H1 (cell line): ENCODE measurements at regions not wholly inside any gene's neighbourhood (a gene's known extent, or its start where the extent isn't known, plus 50 kb on each side); places are given as distances from the start of the nearest gene placed in this dataset.

Experiments
- CTCF ChIA-PET: fragments of 300-600 bp; sonication (Branson Sonifier 250); formaldehyde crosslinking; loops from one replicate; lab custom pipeline; 2021; ENCODE audit not compliant: partially characterized antibody; lab: Charles Lee
- POLR2A ChIA-PET: fragments of 300-600 bp; sonication (Branson Sonifier 250); formaldehyde crosslinking; loops from one replicate; lab custom pipeline; 2021; ENCODE audit warnings: inconsistent platforms; ENCODE audit not compliant: partially characterized antibody; lab: Charles Lee
- DNase-seq, 2 experiments: peaks; one replicate each; pipeline versions ENCODE4 v3.0.0 to v3.0.0-alpha.2; 2010 to 2022; ENCODE audit warnings: low spot score in 2 of 2, low read depth in 1 of 2, mixed read lengths in 1 of 2
- FAIRE-seq: peaks from 2 replicates; lab custom pipeline; 2011; peaks lifted over from hg19 to GRCh38; lab: Jason Lieb, UNC
- H2AFZ ChIP-seq: 2 replicates; pipeline ENCODE4 v1.8.1; 2012; ENCODE audit warnings: low read length, inconsistent platforms
- H2AK5ac ChIP-seq: 2 replicates; pipeline ENCODE4 v1.6.1; 2013; ENCODE audit warnings: low read depth, low read length
- H2BK120ac ChIP-seq: replicated peaks from 2 replicates; pipeline ENCODE3; 2013; ENCODE audit warnings: low read depth, low read length, inconsistent platforms
- H2BK12ac ChIP-seq: 2 replicates; pipeline ENCODE4 v1.6.1; 2013; ENCODE audit warnings: low read depth, low read length
- H2BK15ac ChIP-seq: 2 replicates; pipeline ENCODE4 v1.6.1; 2013; ENCODE audit warnings: low read length
- H2BK20ac ChIP-seq: 2 replicates; pipeline ENCODE4 v1.6.1; 2013; ENCODE audit warnings: low read length
- H2BK5ac ChIP-seq: 2 replicates; pipeline ENCODE4 v1.6.1; 2013; ENCODE audit warnings: low read depth, low read length
- H3K14ac ChIP-seq: 2 replicates; pipeline ENCODE4 v1.6.1; 2013; ENCODE audit warnings: inconsistent platforms; ENCODE audit not compliant: insufficient read length
- H3K18ac ChIP-seq: 2 replicates; pipeline ENCODE4 v1.6.1; 2013; ENCODE audit warnings: low read length; ENCODE audit errors: extremely low read depth
- H3K23ac ChIP-seq: 2 replicates; pipeline ENCODE4 v1.6.1; 2013; ENCODE audit warnings: inconsistent platforms; ENCODE audit not compliant: insufficient read length
- H3K23me2 ChIP-seq: 2 replicates; pipeline ENCODE4 v1.6.1; 2013; ENCODE audit warnings: low read depth, low read length
- H3K27ac ChIP-seq: 2 replicates; pipeline ENCODE4 v1.6.1; 2011; ENCODE audit warnings: low read depth, low read length, inconsistent platforms
- H3K27me3 ChIP-seq, 4 experiments: replicated peaks in 1 of 4; 1 replicate in 1 of 4; 2 replicates in 3 of 4; pipeline versions ENCODE4 v1.6.1 to v1.8.1; 2011 to 2013; ENCODE audit warnings: low read length in 3 of 4, mild to moderate bottlenecking in 3 of 4, inconsistent platforms in 2 of 4, mixed read lengths in 2 of 4, moderate library complexity in 1 of 4; ENCODE audit not compliant: control insufficient read depth in 3 of 4, insufficient read depth in 3 of 4; ENCODE audit errors: extremely low read depth in 1 of 4
- H3K36me3 ChIP-seq, 4 experiments: 2 replicates each; pipeline versions ENCODE4 v1.6.1 to v1.8.1; 2011 to 2013; ENCODE audit warnings: mild to moderate bottlenecking in 4 of 4, low read length in 3 of 4, moderate library complexity in 2 of 4, control low read depth in 1 of 4, inconsistent platforms in 1 of 4; ENCODE audit not compliant: insufficient read depth in 4 of 4, control insufficient read depth in 2 of 4
- H3K4ac ChIP-seq: replicated peaks from 2 replicates; pipeline ENCODE3; 2013; ENCODE audit warnings: low read length, low read depth, mixed read lengths, inconsistent platforms; ENCODE audit not compliant: insufficient read length
- H3K4me1 ChIP-seq, 4 experiments: replicated peaks in 1 of 4; 1 replicate in 1 of 4; 2 replicates in 3 of 4; pipeline versions ENCODE4 v1.6.1 to v1.8.1; 2011 to 2013; ENCODE audit warnings: low read length in 3 of 4, inconsistent platforms in 2 of 4, mixed read lengths in 1 of 4; ENCODE audit not compliant: insufficient read depth in 4 of 4, control insufficient read depth in 3 of 4
- H3K4me2 ChIP-seq, 2 experiments: 2 replicates each; pipeline versions ENCODE4 v1.6.1 to v1.8.1; 2011 to 2013; ENCODE audit warnings: low read depth in 2 of 2, low read length in 2 of 2, control low read depth in 1 of 2, inconsistent platforms in 1 of 2, mild to moderate bottlenecking in 1 of 2; ENCODE audit not compliant: insufficient read depth in 1 of 2
- H3K4me3 ChIP-seq, 4 experiments: fragments of 200-600, 300-600 bp in 1 of 4; sonication (generic), shearing (Covaris generic), sonication (Bioruptor Twin) in 1 of 4; 2 replicates each; pipeline versions ENCODE4 v1.5.1 to v1.8.1; 2011 to 2016; ENCODE audit warnings: low read length in 4 of 4, low read depth in 3 of 4, control low read depth in 2 of 4, inconsistent platforms in 2 of 4, mild to moderate bottlenecking in 2 of 4, mixed read lengths in 1 of 4, moderate library complexity in 1 of 4; ENCODE audit not compliant: insufficient read depth in 2 of 4; ENCODE audit errors: extremely low read depth in 1 of 4
- H3K56ac ChIP-seq: replicated peaks from 2 replicates; pipeline ENCODE3; 2013; ENCODE audit warnings: low read depth, mild to moderate bottlenecking, mixed read lengths, low read length, inconsistent platforms; ENCODE audit not compliant: insufficient read length
- H3K79me1 ChIP-seq: 2 replicates; pipeline ENCODE4 v1.6.1; 2013; ENCODE audit warnings: low read depth, low read length, control low read depth
- H3K79me2 ChIP-seq, 2 experiments: 2 replicates each; pipeline versions ENCODE4 v1.6.1 to v1.8.1; 2012 to 2013; ENCODE audit warnings: low read length in 2 of 2, mild to moderate bottlenecking in 2 of 2, inconsistent platforms in 1 of 2; ENCODE audit not compliant: insufficient read depth in 2 of 2, control insufficient read depth in 1 of 2
- H3K9ac ChIP-seq, 4 experiments: replicated peaks in 1 of 4; 1 replicate in 1 of 4; 2 replicates in 3 of 4; pipeline versions ENCODE4 v1.6.1 to v1.8.1; 2011 to 2013; ENCODE audit warnings: low read depth in 3 of 4, low read length in 3 of 4, control low read depth in 2 of 4, mild to moderate bottlenecking in 2 of 4, moderate library complexity in 2 of 4, inconsistent platforms in 1 of 4; ENCODE audit errors: extremely low read depth in 1 of 4
- H3K9me3 ChIP-seq, 2 experiments: 2 replicates each; pipeline versions ENCODE4 v1.6.1 to v1.8.1; 2012 to 2013; ENCODE audit warnings: mild to moderate bottlenecking in 2 of 2, moderate library complexity in 2 of 2, control low read depth in 1 of 2, inconsistent platforms in 1 of 2, low read depth in 1 of 2, low read length in 1 of 2, mixed read lengths in 1 of 2; ENCODE audit not compliant: insufficient read depth in 2 of 2
- H4K20me1 ChIP-seq, 2 experiments: replicated peaks in 1 of 2; 2 replicates each; pipeline versions ENCODE3 to v1.8.1; 2011 to 2013; ENCODE audit warnings: inconsistent platforms in 2 of 2, low read length in 2 of 2, mild to moderate bottlenecking in 1 of 2; ENCODE audit not compliant: insufficient read depth in 2 of 2, control insufficient read depth in 1 of 2
- H4K5ac ChIP-seq: 2 replicates; pipeline ENCODE4 v1.6.1; 2013; ENCODE audit warnings: low read length, low read depth, mixed read lengths, inconsistent platforms; ENCODE audit not compliant: insufficient read length
- H4K8ac ChIP-seq: 2 replicates; pipeline ENCODE4 v1.8.0; 2013; ENCODE audit warnings: mild to moderate bottlenecking, moderate library complexity, low read length, inconsistent platforms; ENCODE audit not compliant: insufficient read depth; ENCODE audit errors: extremely low read depth
- H4K91ac ChIP-seq: replicated peaks from 2 replicates; pipeline ENCODE3; 2013; ENCODE audit warnings: low read length, mixed read lengths, inconsistent platforms; ENCODE audit not compliant: insufficient read length
- CHD1 ChIP-seq: IDR thresholded peaks from 2 replicates; pipeline ENCODE4 v1.6.1; 2012; ENCODE audit warnings: low read depth, low read length, improper control_type of control experiment
- GTF2F1 ChIP-seq: IDR thresholded peaks from 2 replicates; pipeline ENCODE4 v1.6.1; 2012; ENCODE audit warnings: low read depth, low read length, improper control_type of control experiment, borderline replicate concordance
- POLR2A ChIP-seq, 2 experiments: IDR thresholded peaks; 1 replicate in 1 of 2; 2 replicates in 1 of 2; pipeline ENCODE4 v1.6.1; 2011; ENCODE audit warnings: low read depth in 2 of 2, low read length in 2 of 2, mild to moderate bottlenecking in 2 of 2; ENCODE audit errors: control extremely low read depth in 1 of 2
- RAD21 ChIP-seq, 2 experiments: IDR thresholded peaks in 1 of 2; conservative IDR thresholded peaks in 1 of 2; 2 replicates each; pipeline ENCODE4 v1.6.1; 2011; ENCODE audit warnings: low read depth in 2 of 2, low read length in 2 of 2, improper control_type of control experiment in 1 of 2, inconsistent platforms in 1 of 2, mild to moderate bottlenecking in 1 of 2, moderate library complexity in 1 of 2
- WGBS, 2 experiments: shearing (Covaris generic) in 1 of 2; methylation state at CpG; one replicate each; pipeline versions ENCODE4 v1.1.6 to v1.1.7; 2013 to 2015; ENCODE audit warnings: low lambda C conversion rate in 2 of 2, mixed read lengths in 2 of 2, inconsistent platforms in 1 of 2, low coverage in 1 of 2, missing lambda C conversion rate in 1 of 2; ENCODE audit not compliant: insufficient replicate concordance in 2 of 2, insufficient coverage in 1 of 2, insufficient read length in 1 of 2; ENCODE audit errors: extremely low coverage in 1 of 2, missing lambda C conversion rate in 1 of 2; 5-methylcytosine and 5-hydroxymethylcytosine counted together

DNA sequence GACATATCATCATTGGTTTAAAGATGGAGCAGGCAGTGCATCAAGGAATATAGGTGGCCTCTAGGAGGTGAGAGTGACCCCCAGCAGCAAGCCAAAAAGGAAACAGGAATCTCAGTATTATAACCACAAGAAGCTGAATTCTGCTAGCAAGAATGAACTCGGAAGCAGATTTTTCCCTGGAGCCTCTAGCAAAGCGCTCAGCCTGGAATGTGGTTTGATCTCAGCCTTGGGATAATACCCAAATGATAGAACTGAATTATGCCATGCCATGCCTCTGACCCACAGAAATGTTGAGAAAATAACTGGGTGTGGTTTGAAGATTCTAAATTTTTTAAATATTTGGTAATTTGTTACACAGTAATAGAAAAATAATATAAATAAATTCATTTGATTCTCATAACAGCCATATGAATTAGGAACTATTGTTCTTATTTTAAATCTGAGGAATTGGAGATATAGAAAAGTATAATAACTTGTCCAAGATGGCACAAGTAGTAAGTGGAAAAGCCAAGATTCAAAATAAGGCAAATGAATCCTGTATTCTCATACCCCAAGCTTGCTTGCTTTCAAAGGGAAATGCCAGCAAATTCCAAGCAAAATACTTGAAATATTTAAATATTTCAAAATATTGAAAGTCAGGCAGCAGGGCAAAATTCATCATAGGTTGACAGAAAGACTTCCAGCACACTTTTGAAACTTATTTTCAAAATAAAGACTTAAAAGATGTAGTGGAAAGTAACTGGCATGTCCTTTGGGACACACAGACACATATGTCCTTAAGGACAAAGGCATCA is 567.4 kb downstream of the KCNA4 start:
- DNase-seq (no peak), FAIRE-seq (no peak)
- ChIA-PET CTCF (interaction anchor here (0.8 to 5.2 kb wide), 7 partner anchors 185 to 694 kb away, joined by 3 to 33 read pairs (median 5); no protein-coding TSS in a partner anchor), POLR2A (no interaction called here)
- no peak overlapping the region for H3K23ac ChIP-seq
- no peak overlapping the region for H2BK12ac ChIP-seq
- no peaks in the 10 kb centered on the region for H4K20me1 ChIP-seq
- no peak overlapping the region for H2BK5ac ChIP-seq
- H3K27ac ChIP-seq = no peak overlapping the region
- no peak overlapping the region for H3K56ac ChIP-seq
- 88% methylated on average over 2 of the region's 2 CpGs; no CpG with 5 or more reads in 1 of the 2 experiments for WGBS, 2 experiments
- no peak overlapping the region for H4K91ac ChIP-seq
- no peak overlapping the region for H2BK20ac ChIP-seq
- no peaks in the 10 kb centered on the region for H3K23me2 ChIP-seq
- H3K9ac ChIP-seq = no peak overlapping the region
- H2BK120ac ChIP-seq = no peak overlapping the region
- H3K4me1 ChIP-seq = no peaks in the 10 kb centered on the region
- H2AFZ ChIP-seq = peak overlapping the region; percentile 73; the same call in 1 of the 2 replicates
- H3K4me2 ChIP-seq = no peak overlapping the region
- H4K8ac ChIP-seq = no peak overlapping the region
- H3K79me2 ChIP-seq = no peaks in the 10 kb centered on the region
- no peak overlapping the region for H3K4ac ChIP-seq
- H3K36me3 ChIP-seq = no peaks in the 10 kb centered on the region
- TF ChIP-seq CHD1 (no peak), POLR2A (IDR thresholded peaks at IDR 0.05; ENCODE audit: control extremely low read depth in 1 of 2, low read depth in 2 of 2, low read length in 2 of 2) (no peak), RAD21 (IDR thresholded peaks at IDR 0.05 in 1 of 2, conservative IDR thresholded peaks at IDR 0.05 in 1 of 2; ENCODE audit: low read depth in 2 of 2, low read length in 2 of 2) (peak; percentile 12 to 26; a peak in 2 of 4 replicates), GTF2F1 (no peak)
- H3K9me3 ChIP-seq = no peaks in the 10 kb centered on the region
- no peaks in the 10 kb centered on the region for H3K79me1 ChIP-seq
- H3K27me3 ChIP-seq = no peaks in the 10 kb centered on the region
- H3K18ac ChIP-seq = no peak overlapping the region
- 0 out of 2 replicates have a peak overlapping the region, but pooled peaks have one; percentile 24 for H2AK5ac ChIP-seq
- H3K14ac ChIP-seq = no peak overlapping the region
- no peak overlapping the region for H3K4me3 ChIP-seq
- H4K5ac ChIP-seq = no peak overlapping the region
- H2BK15ac ChIP-seq = no peak overlapping the region
